HepG2 (cell line): ENCODE measurements at regions not wholly inside any gene's neighbourhood (a gene's known extent, or its start where the extent isn't known, plus 50 kb on each side); places are given as distances from the start of the nearest gene placed in this dataset.

ENCODE experiments used
- ATAC-seq: fragments of 200-7000 bp; cut with Tn5 transposase; 3 replicates; pipeline ENCODE4 v1.9.1; 2020; ENCODE audit warnings: mild to moderate bottlenecking, moderate library complexity
- BruUV-seq: library from RNA; stranded (reverse); fragments of 400-500 nt; replicated peaks from 2 replicates; lab custom pipeline; 2021; lab: Mats Ljungman, UMichigan
- CTCF ChIA-PET: fragments of 300-600 bp; formaldehyde crosslinking; extraction: SDS; loops from one replicate; lab custom pipeline; 2021; ENCODE audit warnings: low total read pairs, inconsistent platforms, low intra/inter-chr PET ratio; lab: Yijun Ruan, JAX
- POLR2A ChIA-PET: fragments of 350-600 bp; sonication (Branson Sonifier 250); formaldehyde crosslinking; loops from one replicate; lab custom pipeline; 2020; ENCODE audit warnings: antibody characterized with exemption, inconsistent platforms; lab: Yijun Ruan, JAX
- DNase-seq: peaks from one replicate; pipeline ENCODE4 v3.0.0-alpha.2; 2015; ENCODE audit warnings: low spot score
- FAIRE-seq: peaks from 3 replicates; lab custom pipeline; 2011; peaks lifted over from hg19 to GRCh38; lab: Jason Lieb, UNC
- H2AFZ ChIP-seq: one replicate; pipeline ENCODE4 v1.6.1; 2011; ENCODE audit warnings: low read length, inconsistent platforms
- H3K27ac ChIP-seq: fragments of 300-600 bp; 3 replicates; pipeline ENCODE4 v1.8.0; 2011; ENCODE audit warnings: mixed run types, mild to moderate bottlenecking, mixed read lengths, low read length, inconsistent platforms; ENCODE audit not compliant: insufficient read depth; ENCODE audit errors: extremely low read length
- H3K27me3 ChIP-seq, 2 experiments: fragments of 200-600 bp in 1 of 2; 2 replicates in 1 of 2; 3 replicates in 1 of 2; pipeline versions ENCODE4 v1.6.0 to v1.8.0; 2011; ENCODE audit warnings: low read length in 2 of 2, mild to moderate bottlenecking in 2 of 2, moderate library complexity in 2 of 2, inconsistent platforms in 1 of 2; ENCODE audit not compliant: insufficient read depth in 2 of 2, control insufficient read depth in 1 of 2
- H3K36me3 ChIP-seq, 2 experiments: fragments of 200-600 bp in 1 of 2; replicated peaks in 1 of 2; 2 replicates in 1 of 2; 3 replicates in 1 of 2; pipeline versions ENCODE4 v1.5.1 to v1.8.0; 2011; ENCODE audit warnings: low read length in 2 of 2, inconsistent platforms in 1 of 2; ENCODE audit not compliant: insufficient read depth in 2 of 2, control insufficient read depth in 1 of 2
- H3K4me1 ChIP-seq: 2 replicates; pipeline ENCODE4 v1.5.1; 2012; ENCODE audit warnings: low read length, inconsistent platforms; ENCODE audit not compliant: insufficient read depth
- H3K4me2 ChIP-seq: 2 replicates; pipeline ENCODE4 v1.6.0; 2011; ENCODE audit warnings: low read depth, low read length, inconsistent platforms
- H3K4me3 ChIP-seq, 3 experiments: fragments of 200-600 bp in 1 of 3; sonication (generic), shearing (Covaris generic) in 1 of 3; replicated peaks in 1 of 3; 2 replicates each; pipeline ENCODE4 v1.5.1; 2011 to 2016; ENCODE audit warnings: low read length in 3 of 3, inconsistent platforms in 2 of 3, low read depth in 2 of 3, mild to moderate bottlenecking in 2 of 3, control low read depth in 1 of 3, mixed read lengths in 1 of 3; ENCODE audit not compliant: insufficient read depth in 1 of 3
- H3K79me2 ChIP-seq: one replicate; pipeline ENCODE4 v1.6.1; 2011; ENCODE audit warnings: low read length, inconsistent platforms; ENCODE audit not compliant: insufficient read depth
- H3K9ac ChIP-seq: 2 replicates; pipeline ENCODE4 v1.6.0; 2011; ENCODE audit warnings: mild to moderate bottlenecking, low read depth, low read length, inconsistent platforms; ENCODE audit not compliant: insufficient read depth
- H3K9me3 ChIP-seq: 2 replicates; pipeline ENCODE4 v1.5.1; 2012; ENCODE audit warnings: mild to moderate bottlenecking, low read length
- H4K20me1 ChIP-seq: 2 replicates; pipeline ENCODE4 v1.6.0; 2011; ENCODE audit warnings: inconsistent platforms, mild to moderate bottlenecking, low read length, moderate library complexity; ENCODE audit not compliant: insufficient read depth
- MAFF ChIP-seq: IDR thresholded peaks from 2 replicates; pipeline ENCODE4 v1.6.1; 2011; ENCODE audit warnings: low read depth, low read length, improper control_type of control experiment
- MAFK ChIP-seq, 2 experiments: IDR thresholded peaks in 1 of 2; conservative IDR thresholded peaks in 1 of 2; 2 replicates each; pipeline ENCODE4 v1.6.1; 2011; ENCODE audit warnings: improper control_type of control experiment in 2 of 2, low read length in 2 of 2
- ZNF224 ChIP-seq: sonication (generic); formaldehyde crosslinking; IDR thresholded peaks from 2 replicates; pipeline ENCODE4 v1.5.0; 2020; ENCODE audit warnings: mild to moderate bottlenecking, missing genetic modification reagents
- ZNF577 ChIP-seq: sonication (generic); formaldehyde crosslinking; IDR thresholded peaks from 2 replicates; pipeline ENCODE4 v1.4.0; 2020; ENCODE audit warnings: mild to moderate bottlenecking, low read depth, missing genetic modification reagents, borderline replicate concordance
- WGBS: methylation state at CpG from one replicate; pipeline ENCODE4 v1.1.6; 2017; ENCODE audit warnings: low lambda C conversion rate; 5-methylcytosine and 5-hydroxymethylcytosine counted together
- in situ Hi-C: cut with HindIII; loops from 2 replicates; pipeline ENCODE4 v1.10.0; 2017; ENCODE audit warnings: low pct_unique_long_range_greater_than_20kb; ENCODE audit not compliant: extremely low pct_ligation_motif_present
- intact Hi-C: fragments of 100-400 bp; cut with micrococcal nuclease; formaldehyde crosslinking; loops from one replicate; pipeline ENCODE4 v1.10.0; 2022; ENCODE audit not compliant: unreplicated experiment
- TF ChIP-seq, protein P1 (sequence below): IDR thresholded peaks from 2 replicates; pipeline ENCODE4 v1.6.1; 2016; ENCODE audit warnings: low read depth, missing genetic modification reagents, missing compliant biosample characterization

- TF ChIP-seq, protein P1, sequence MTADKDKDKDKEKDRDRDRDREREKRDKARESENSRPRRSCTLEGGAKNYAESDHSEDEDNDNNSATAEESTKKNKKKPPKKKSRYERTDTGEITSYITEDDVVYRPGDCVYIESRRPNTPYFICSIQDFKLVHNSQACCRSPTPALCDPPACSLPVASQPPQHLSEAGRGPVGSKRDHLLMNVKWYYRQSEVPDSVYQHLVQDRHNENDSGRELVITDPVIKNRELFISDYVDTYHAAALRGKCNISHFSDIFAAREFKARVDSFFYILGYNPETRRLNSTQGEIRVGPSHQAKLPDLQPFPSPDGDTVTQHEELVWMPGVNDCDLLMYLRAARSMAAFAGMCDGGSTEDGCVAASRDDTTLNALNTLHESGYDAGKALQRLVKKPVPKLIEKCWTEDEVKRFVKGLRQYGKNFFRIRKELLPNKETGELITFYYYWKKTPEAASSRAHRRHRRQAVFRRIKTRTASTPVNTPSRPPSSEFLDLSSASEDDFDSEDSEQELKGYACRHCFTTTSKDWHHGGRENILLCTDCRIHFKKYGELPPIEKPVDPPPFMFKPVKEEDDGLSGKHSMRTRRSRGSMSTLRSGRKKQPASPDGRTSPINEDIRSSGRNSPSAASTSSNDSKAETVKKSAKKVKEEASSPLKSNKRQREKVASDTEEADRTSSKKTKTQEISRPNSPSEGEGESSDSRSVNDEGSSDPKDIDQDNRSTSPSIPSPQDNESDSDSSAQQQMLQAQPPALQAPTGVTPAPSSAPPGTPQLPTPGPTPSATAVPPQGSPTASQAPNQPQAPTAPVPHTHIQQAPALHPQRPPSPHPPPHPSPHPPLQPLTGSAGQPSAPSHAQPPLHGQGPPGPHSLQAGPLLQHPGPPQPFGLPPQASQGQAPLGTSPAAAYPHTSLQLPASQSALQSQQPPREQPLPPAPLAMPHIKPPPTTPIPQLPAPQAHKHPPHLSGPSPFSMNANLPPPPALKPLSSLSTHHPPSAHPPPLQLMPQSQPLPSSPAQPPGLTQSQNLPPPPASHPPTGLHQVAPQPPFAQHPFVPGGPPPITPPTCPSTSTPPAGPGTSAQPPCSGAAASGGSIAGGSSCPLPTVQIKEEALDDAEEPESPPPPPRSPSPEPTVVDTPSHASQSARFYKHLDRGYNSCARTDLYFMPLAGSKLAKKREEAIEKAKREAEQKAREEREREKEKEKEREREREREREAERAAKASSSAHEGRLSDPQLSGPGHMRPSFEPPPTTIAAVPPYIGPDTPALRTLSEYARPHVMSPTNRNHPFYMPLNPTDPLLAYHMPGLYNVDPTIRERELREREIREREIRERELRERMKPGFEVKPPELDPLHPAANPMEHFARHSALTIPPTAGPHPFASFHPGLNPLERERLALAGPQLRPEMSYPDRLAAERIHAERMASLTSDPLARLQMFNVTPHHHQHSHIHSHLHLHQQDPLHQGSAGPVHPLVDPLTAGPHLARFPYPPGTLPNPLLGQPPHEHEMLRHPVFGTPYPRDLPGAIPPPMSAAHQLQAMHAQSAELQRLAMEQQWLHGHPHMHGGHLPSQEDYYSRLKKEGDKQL: no peak
- no peak for TF ChIP-seq ZNF224 (CRISPR knock-in tag)
These were observed 718.5 kb upstream of the ARPP21 start (continued) for GRCh38 chr3:34920806-34921205.

GRCh38 chr3:34924961-34925360, 714.4 kb upstream of the ARPP21 start:
- Histone ChIP-seq H3K79me2 (no peaks in the 10 kb centered on the region), H3K9me3 (peaks cover 36% of the 10 kb centered on the region), H3K4me3 (no peak overlapping the region), H3K36me3 (no peaks in the 10 kb centered on the region), H3K9ac (no peak overlapping the region), H3K4me1 (no peaks in the 10 kb centered on the region), H4K20me1 (no peaks in the 10 kb centered on the region), H3K4me2 (no peak overlapping the region), H3K27me3 (no peaks in the 10 kb centered on the region), H2AFZ (no peak overlapping the region), H3K27ac (no peak overlapping the region)
- FAIRE-seq (no peak), ATAC-seq (no peak), DNase-seq (no peak)
- 10% methylated on average over 2 of the region's 2 CpGs for WGBS
- ChIA-PET POLR2A (no interaction called here), CTCF (no interaction called here)
- TF ChIP-seq MAFK (conservative IDR thresholded peaks at IDR 0.05 in 1 of 2, IDR thresholded peaks at IDR 0.05 in 1 of 2; ENCODE audit: low read length in 2 of 2) (peak; percentile 66 to 68; a peak in 3 of 4 replicates), ZNF577 (no peak), MAFF (peak; percentile 77)
- in situ Hi-C loops: no loop called here
- intact Hi-C loops: no loop called here
- BruUV-seq: no TSS peak
